ENCODE measurements at regions not wholly inside any gene's neighbourhood (a gene's known extent, or its start where the extent isn't known, plus 50 kb on each side); places are given as distances from the start of the nearest gene placed in this dataset.

DNA sequence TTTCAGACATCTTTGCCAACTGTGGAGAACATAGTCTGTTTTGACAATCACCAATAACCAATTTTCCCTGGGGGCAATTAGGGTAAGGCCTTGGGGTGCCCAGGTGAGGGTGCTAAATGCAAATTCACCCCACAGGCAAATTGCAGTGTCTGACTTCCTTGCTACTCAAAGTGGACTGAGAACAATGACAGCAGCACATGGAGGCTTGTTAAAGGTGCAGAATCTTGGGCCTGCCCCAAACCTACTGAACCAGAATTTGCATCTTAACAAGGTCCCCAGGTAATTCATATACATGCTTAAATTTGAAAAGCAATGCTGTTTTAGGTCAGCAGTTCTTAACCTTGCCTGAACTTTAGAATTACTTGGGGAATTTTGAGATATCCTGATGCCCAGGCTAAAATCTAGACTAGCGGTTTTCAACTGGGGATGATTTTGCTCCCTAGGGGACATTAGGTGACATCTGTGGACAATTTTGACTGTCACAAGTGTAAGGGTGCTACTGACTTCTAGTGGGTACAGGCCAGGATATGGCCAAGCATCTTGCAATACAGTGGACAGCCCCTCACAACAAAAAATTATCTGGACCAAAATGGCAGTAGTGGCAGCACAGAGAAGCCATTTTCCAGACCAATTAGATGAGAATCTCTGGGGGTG, 80.2 kb upstream of the GCFC2 start:
- TF ChIP-seq EZH2phosphoT487 (IDR thresholded peaks at IDR 0.05; ENCODE audit: borderline replicate concordance), result no peak
- TF ChIP-seq, protein P1, sequence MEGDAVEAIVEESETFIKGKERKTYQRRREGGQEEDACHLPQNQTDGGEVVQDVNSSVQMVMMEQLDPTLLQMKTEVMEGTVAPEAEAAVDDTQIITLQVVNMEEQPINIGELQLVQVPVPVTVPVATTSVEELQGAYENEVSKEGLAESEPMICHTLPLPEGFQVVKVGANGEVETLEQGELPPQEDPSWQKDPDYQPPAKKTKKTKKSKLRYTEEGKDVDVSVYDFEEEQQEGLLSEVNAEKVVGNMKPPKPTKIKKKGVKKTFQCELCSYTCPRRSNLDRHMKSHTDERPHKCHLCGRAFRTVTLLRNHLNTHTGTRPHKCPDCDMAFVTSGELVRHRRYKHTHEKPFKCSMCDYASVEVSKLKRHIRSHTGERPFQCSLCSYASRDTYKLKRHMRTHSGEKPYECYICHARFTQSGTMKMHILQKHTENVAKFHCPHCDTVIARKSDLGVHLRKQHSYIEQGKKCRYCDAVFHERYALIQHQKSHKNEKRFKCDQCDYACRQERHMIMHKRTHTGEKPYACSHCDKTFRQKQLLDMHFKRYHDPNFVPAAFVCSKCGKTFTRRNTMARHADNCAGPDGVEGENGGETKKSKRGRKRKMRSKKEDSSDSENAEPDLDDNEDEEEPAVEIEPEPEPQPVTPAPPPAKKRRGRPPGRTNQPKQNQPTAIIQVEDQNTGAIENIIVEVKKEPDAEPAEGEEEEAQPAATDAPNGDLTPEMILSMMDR (conservative IDR thresholded peaks at IDR 0.05; ENCODE audit: low read length), result no peak
